GM19351 (cell line): ENCODE measurements at regions not wholly inside any gene's neighbourhood (a gene's known extent, or its start where the extent isn't known, plus 50 kb on each side); places are given as distances from the start of the nearest gene placed in this dataset.
A peak's percentile ranks its signal among the peaks of the same experiment; 100 is the strongest.

ENCODE experiments used
- ATAC-seq: cut with Tn5 transposase; IDR thresholded peaks from one replicate; pipeline ENCODE4 v1.9.1; 2021; ENCODE audit warnings: mild to moderate bottlenecking, moderate library complexity; ENCODE audit not compliant: unreplicated experiment

DNA sequence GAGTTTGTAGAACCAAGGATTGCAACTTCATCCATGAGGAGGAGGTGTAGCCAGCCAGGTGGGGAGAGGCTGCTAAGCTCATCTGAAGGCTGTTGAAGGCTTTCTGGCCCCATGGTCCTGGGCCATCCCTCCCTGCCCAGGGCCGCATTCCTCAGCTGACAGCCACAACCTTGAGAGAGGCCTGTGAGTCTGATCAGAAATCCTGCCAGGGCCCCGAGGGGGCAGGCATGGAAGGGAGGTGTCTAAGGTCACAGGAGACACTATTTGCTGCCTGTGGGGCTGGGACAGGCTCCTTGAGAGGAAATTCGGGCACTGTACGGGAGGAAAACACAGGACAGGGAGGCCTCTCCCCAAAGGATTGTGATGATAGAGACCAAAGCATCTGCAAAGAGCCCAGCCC lies 88.1 kb upstream of the IGLL5 start:
- no peak for ATAC-seq

DNA sequence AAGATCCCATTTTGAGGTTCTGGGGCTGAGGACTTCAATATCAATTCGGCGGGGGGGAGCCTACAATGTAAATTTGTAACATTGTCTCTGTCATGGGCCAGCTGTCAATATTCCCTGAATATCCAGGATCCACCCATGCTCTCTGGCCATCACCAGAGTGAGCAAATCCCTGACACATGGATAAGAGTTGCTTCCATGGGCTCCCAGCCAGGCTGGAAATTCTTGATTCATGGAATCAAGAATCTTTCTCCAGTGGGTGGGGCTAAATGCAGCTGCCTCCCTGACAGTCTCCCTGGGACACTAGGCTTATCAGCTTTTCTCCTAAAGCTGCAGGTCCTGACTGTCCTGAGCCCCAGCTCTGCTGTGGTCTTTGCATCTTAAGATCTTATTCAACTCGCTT lies 86.9 kb upstream of the IGLL5 start:
- no peak for ATAC-seq

DNA sequence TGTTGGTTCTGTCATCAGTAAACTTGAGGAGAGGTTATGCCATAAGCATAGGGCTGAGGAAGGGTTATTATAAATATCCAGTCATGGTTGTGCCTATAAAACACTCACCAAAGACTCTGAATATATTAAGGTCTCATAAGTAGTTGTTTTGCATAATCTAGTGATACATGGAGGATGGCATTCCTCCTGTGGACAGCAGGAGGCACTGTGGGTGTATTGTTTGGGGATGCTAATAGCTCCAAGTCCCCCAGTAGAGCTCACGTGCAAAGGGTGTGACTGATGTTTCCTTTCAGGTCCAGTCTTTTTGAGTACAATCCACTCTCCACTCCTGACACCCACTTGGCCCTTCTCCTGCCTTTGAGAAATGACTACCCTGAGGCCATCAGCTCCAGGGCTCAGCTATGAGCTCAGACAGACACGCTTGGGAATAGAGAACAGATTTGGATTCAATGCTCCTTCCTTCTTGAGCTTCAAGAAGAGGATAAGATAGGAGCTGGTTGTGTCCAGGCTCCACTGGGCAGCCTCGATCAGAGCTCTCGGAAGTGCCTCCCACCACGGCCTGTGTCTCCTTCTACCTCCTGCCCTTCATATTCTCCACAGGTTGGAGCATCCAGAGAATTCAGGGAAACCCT lies 85.2 kb upstream of the IGLL5 start:
- no peak for ATAC-seq

DNA sequence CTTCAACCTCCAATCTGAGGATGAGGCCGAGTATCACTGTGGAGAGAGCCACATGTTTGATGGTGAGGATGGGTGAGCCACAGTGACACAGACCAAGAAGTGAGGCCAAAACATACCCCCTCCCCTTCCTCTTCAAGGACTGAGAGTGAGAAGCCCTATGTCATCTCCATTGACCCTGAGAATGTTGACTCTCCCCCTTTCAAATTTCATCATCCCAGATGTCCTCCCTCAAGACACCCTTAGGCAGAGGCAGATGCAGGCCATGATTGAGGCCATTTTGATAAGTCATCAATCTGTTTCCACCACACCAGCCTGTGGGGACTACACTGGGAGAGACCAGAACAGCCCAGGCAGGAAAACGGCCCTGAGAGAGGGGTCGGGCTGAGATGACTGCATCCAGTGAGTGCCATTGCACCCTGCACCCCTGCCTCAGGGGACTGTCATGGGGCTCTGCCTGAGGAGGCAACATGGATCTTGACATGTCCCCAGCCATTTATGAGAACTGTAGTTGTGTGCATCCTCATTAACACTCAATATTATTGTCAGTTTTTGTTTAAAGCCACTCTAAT lies 84.2 kb upstream of the IGLL5 start:
- ATAC-seq = no peak

GRCh38 chr22:22810018-22810427 lies 77.6 kb upstream of the IGLL5 start:
- no peak for ATAC-seq

DNA sequence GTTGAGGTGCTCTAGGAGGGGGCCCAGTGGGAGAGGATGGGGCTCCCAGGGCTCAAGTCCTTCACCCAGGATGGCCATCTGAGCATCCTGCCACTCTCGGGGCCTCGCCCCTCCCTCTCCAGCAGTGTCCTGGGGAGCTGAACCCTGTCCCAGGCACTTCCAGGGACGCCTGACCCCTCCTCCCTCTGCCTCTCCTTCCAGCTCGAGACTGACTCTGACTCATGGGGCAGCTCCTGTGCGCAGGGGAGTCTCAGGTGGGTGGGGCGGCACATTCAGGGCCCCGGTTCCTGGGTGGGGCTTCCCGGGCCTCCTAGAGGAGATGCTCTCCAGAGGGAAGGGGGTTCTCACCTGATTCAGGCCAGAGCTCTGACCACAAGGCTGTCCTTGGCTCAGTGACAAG lies 77.1 kb upstream of the IGLL5 start:
- ATAC-seq = no peak

DNA sequence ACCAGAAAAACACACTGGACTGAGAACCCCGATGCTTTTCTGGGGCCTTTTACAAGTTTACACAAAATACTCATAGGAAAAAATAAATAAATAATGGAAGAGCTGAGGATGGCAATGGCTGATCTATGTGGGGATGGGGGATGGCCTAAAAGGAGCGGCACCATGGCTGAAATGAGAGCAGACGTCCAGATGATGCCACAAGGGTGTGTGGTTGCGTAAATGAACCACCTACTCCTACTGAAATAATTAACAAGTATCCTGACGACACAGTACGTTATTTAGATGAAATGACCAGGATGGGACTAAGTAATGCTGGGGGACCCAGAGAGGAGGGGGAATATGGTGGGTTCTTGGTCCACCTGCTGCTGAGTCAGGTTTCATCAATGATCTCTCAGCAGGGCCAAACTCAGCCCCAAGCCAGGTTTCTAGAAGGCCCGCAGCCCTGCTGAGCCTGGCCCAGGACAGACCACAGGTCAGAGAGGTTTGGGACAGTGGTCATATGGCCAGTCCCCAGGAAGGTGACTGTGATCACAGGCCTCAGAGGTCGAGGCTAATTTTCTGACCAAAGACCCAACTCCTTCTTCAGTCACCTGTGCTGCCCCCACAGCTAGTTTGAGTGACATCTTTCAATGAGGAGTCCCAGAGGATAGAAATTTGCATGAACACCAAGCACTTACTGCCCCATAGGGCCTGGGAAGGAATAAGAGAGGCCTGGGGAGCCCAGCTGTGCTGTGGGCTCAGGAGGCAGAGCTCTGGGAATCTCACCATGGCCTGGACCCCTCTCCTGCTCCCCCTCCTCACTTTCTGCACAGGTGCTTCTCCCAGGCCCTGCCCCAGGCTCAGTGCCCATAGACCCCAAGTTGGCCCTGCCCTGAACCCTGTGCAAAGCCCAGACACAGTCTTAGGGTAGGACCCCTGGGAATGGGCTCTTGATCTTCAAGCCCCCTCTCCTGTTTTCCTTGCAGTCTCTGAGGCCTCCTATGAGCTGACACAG lies 76.3 kb upstream of the IGLL5 start:
- ATAC-seq = no peak

- ATAC-seq = no peak
Observed at GRCh38 chr22:22812031-22812905, 75.3 kb upstream of the IGLL5 start.

GRCh38 chr22:22813126-22814075 lies 74.2 kb upstream of the IGLL5 start:
- ATAC-seq = no peak

- ATAC-seq = no peak
Observed at GRCh38 chr22:22814666-22815396, 72.8 kb upstream of the IGLL5 start.

DNA sequence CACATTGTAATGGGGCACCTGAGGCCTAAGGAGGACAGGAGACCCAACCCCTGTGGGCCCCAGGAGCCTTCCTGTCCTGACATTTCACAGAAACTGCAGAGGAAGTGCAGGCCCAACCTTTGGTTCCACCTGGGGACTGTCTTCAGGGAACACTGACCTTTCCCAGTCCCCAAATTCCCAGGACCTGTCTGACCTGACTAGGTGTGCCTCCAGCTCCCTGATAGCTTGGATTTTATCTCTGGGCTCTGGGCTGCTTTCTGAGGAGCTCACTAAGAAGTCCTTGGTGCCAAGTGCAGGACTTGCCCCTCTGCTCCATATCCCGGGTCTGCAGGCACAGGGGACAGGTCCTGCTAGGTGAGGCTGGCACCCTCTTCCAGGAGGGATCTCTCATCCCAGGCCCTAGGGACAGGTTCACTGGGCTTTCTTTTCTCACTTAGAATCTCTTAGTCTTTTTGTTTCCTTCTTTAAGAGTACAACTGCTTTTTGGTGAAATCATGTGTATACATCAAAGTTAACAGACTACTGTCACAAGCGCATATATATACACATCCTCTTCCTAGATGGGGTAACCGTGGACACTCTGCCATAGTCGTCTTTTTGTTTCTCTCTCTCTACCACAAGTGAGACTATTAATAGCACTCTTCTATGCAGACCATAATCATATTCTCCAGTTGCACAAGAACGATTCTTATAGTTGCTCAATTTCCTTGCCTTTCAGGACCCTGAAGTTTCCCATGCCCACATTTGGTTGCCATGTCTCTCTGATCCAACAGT lies 72.0 kb upstream of the IGLL5 start:
- ATAC-seq = no peak

- ATAC-seq = no peak
Observed at GRCh38 chr22:22816171-22816514, 71.5 kb upstream of the IGLL5 start.

DNA sequence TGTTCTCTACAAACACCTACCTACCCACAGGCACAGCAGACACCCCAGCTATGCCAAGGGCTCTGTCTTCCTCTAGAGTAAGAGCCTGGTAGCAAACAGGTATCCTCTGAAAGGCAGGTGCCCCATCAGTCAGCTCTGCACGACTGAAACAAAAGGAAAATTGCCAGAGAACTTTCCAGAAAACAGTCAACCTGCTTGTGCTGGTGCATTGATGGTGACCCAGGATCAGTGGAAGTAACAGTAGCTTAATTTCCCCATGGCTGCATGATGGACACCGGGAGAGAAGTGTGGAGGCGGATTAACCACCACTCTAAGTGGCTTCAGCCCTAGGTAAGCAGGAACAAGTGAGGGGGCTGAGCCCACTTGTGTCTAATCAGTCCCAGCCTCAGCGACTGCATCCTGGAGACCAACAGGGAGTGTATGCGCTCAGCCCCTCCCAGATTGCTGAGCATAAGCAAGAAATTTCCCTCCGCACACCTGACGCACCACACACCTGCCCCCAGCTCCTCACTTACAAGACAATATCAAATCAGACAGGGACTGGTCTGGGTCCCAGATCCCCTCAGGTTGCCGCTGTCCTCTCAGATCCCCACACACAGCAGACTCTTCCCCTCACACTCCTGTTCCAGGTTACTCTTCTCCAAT lies 70.7 kb upstream of the IGLL5 start:
- no peak for ATAC-seq

GRCh38 chr22:22817468-22818201 lies 70.0 kb upstream of the IGLL5 start:
- no peak for ATAC-seq

- ATAC-seq = no peak
Observed at GRCh38 chr22:22818202-22818538, 69.4 kb upstream of the IGLL5 start.

GRCh38 chr22:22818861-22819855 lies 68.5 kb upstream of the IGLL5 start:
- ATAC-seq = peak; percentile 77
